ENCODE measurements at regions not wholly inside any gene's neighbourhood (a gene's known extent, or its start where the extent isn't known, plus 50 kb on each side); places are given as distances from the start of the nearest gene placed in this dataset.

- intact Hi-C loops (cut with micrococcal nuclease): no loop called here
- no peaks in the 10 kb centered on the region for H3K4me1 ChIP-seq
- DNase-seq: no peak
- TF ChIP-seq CTCF (IDR thresholded peaks at IDR 0.05; ENCODE audit: borderline replicate concordance): no peak
- H3K27ac ChIP-seq (replicated peaks): no peak overlapping the region
- no peaks in the 10 kb centered on the region for H3K9me3 ChIP-seq (replicated peaks)
- no peaks in the 10 kb centered on the region for H3K27me3 ChIP-seq (ENCODE audit: low read depth)
- no peaks in the 10 kb centered on the region for H3K36me3 ChIP-seq
- H3K4me3 ChIP-seq: no peak overlapping the region
These were observed 281.1 kb upstream of the MEOX2 start for GRCh38 chr7:15967551-15967950.

GRCh38 chr7:15967121-15967520 is 280.6 kb upstream of the MEOX2 start:
- no peak for DNase-seq

GRCh38 chr7:15963206-15963605 is 276.7 kb upstream of the MEOX2 start:
- H3K27me3 ChIP-seq (ENCODE audit: low read depth): no peaks in the 10 kb centered on the region
- intact Hi-C loops (cut with micrococcal nuclease): no loop called here
- H3K9me3 ChIP-seq (replicated peaks): no peaks in the 10 kb centered on the region

More at GRCh38 chr7:15967121-15967520, 280.6 kb upstream of the MEOX2 start:
- intact Hi-C loops (cut with micrococcal nuclease): no loop called here
- no peaks in the 10 kb centered on the region for H3K9me3 ChIP-seq (replicated peaks)
- H3K4me1 ChIP-seq: no peaks in the 10 kb centered on the region
- no peaks in the 10 kb centered on the region for H3K27me3 ChIP-seq (ENCODE audit: low read depth)
- no peak overlapping the region for H3K27ac ChIP-seq (replicated peaks)
- TF ChIP-seq CTCF (IDR thresholded peaks at IDR 0.05; ENCODE audit: borderline replicate concordance): no peak
- no peaks in the 10 kb centered on the region for H3K36me3 ChIP-seq
- no peak overlapping the region for H3K4me3 ChIP-seq

GRCh38 chr7:15954671-15955354 is 268.3 kb upstream of the MEOX2 start:
- intact Hi-C loops (cut with micrococcal nuclease): no loop called here
- TF ChIP-seq CTCF (IDR thresholded peaks at IDR 0.05; ENCODE audit: borderline replicate concordance): no peak

More at GRCh38 chr7:15963206-15963605, 276.7 kb upstream of the MEOX2 start:
- no peak for DNase-seq
- no peak for TF ChIP-seq CTCF (IDR thresholded peaks at IDR 0.05; ENCODE audit: borderline replicate concordance)
- Histone ChIP-seq H3K4me3 (no peak overlapping the region), H3K4me1 (no peaks in the 10 kb centered on the region), H3K27ac (replicated peaks) (no peak overlapping the region), H3K36me3 (no peaks in the 10 kb centered on the region)

GRCh38 chr7:15950299-15950698 is 263.8 kb upstream of the MEOX2 start:
- intact Hi-C loops (cut with micrococcal nuclease): no loop called here
- H3K27ac ChIP-seq (replicated peaks): no peak overlapping the region
- DNase-seq: no peak
- H3K27me3 ChIP-seq (ENCODE audit: low read depth): no peaks in the 10 kb centered on the region
- no peaks in the 10 kb centered on the region for H3K4me1 ChIP-seq
- no peaks in the 10 kb centered on the region for H3K36me3 ChIP-seq
- H3K9me3 ChIP-seq (replicated peaks): no peaks in the 10 kb centered on the region
- no peak for TF ChIP-seq CTCF (IDR thresholded peaks at IDR 0.05; ENCODE audit: borderline replicate concordance)
- H3K4me3 ChIP-seq: no peak overlapping the region

More at GRCh38 chr7:15954671-15955354, 268.3 kb upstream of the MEOX2 start:
- no peak overlapping the region for H3K27ac ChIP-seq (replicated peaks)
- no peaks in the 10 kb centered on the region for H3K36me3 ChIP-seq
- H3K4me3 ChIP-seq: no peak overlapping the region
- H3K4me1 ChIP-seq: no peaks in the 10 kb centered on the region
- no peak for DNase-seq
- H3K9me3 ChIP-seq (replicated peaks): peaks cover 5% of the 10 kb centered on the region
- H3K27me3 ChIP-seq (ENCODE audit: low read depth): no peaks in the 10 kb centered on the region
